IPS-NIHi11 (cell line): ENCODE measurements at regions not wholly inside any gene's neighbourhood (a gene's known extent, or its start where the extent isn't known, plus 50 kb on each side); places are given as distances from the start of the nearest gene placed in this dataset.
"Not testable (repeated sequence)": the region's sequence is repeated elsewhere in the genome, so short reads cannot be mapped to it uniquely, and the experiment has no call there.

Experiments
- DNase-seq: peaks from one replicate; pipeline ENCODE4 v3.0.0; 2012; ENCODE audit warnings: mixed read lengths, low spot score

DNA sequence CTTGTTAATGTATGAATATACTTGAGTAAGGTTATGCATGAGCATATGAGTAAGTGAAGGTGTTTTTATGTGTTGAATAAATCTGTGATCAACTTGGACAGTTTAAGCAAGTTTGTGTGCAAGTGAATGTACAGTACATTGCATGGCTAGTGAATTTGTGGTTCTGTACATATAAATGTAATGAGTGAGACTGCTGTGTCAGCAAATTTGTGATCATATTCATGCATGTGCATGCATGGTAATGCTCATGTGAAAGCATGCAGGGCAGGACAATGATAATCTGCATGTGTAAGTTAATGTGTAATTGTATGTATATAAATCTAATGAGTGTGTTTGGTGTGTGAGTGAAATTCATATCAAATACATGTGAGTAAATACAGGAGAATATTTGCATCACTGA, 188.5 kb downstream of the PWWP3B start:
- DNase-seq, result no peak

- DNase-seq, result no peak
These were observed 195.1 kb downstream of the PWWP3B start for GRCh38 chrX:106363214-106363613.

DNA sequence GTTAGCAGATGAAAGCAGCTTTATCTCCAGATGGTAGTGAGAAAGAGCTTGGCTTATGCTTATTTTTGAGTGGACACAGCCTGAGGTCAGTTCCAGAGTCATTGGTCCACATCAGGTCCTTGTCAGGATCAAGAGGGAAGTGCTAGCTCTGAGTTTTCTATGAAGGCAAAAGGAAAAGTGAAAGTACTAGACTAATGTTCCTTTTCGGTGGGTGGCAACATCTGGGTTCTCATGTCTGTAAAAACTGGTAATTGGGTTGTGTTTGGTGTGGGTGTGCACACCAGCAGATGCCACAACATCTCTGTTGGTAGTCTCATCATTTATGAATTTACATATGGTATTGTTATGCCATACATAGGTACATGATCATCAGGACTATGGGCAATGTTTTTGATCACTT, 210.5 kb downstream of the PWWP3B start:
- DNase-seq, result no peak

- DNase-seq, result no peak
These were observed 220.4 kb upstream of the RADX start for GRCh38 chrX:106391284-106391911.

DNA sequence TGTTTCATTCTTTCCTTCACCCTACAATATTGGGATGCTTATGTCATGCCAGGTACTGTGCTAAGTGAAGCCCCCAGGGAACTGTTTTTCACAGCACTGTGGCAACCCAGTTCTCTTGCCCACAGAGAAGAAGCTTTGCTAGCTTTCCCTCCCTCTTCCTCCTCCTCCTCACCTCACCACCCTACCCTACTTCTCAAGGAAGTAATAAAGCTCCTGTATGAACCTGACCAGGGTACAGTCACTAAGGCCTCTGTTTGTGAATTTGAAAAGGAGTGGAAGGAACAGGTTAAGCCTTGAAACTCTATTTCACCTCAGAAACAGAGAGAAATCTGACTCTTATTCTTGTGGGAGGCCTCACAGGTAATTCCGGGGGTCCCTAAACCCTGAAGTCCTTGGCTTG, 219.4 kb upstream of the RADX start:
- no peak for DNase-seq

GRCh38 chrX:106397788-106398538, 213.8 kb upstream of the RADX start:
- DNase-seq, result peak; percentile 20

DNA sequence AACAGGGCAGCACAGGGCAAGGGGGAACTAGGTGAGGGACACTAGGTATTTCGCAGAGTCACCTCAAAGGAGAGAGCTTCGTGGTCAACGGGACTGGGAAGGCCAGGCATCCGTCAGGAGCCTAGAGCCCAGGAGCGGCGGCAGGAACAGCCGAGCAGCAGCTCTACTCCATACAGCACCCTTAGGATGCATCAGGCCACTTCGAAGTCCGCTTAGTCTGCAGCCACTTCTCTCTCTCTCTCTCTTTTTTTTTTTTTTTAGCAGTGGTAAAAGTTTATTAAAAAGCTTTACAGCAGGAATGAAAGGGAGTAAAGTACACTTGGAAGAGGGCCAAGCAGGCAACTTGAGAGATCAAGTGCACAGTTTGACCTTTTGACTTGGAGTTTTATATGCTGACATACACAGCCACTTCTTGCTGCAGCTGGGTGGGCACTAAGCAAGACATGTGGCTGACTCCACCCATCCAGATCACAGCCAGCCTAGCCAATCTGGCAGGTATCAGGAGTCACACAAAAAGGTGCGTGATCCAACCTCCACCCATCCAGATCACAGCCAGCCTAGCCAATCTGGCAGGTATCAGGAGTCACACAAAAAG, 209.7 kb upstream of the RADX start:
- no peak for DNase-seq

GRCh38 chrX:106404512-106404911, 207.3 kb upstream of the RADX start:
- peak; percentile 23 for DNase-seq

DNA sequence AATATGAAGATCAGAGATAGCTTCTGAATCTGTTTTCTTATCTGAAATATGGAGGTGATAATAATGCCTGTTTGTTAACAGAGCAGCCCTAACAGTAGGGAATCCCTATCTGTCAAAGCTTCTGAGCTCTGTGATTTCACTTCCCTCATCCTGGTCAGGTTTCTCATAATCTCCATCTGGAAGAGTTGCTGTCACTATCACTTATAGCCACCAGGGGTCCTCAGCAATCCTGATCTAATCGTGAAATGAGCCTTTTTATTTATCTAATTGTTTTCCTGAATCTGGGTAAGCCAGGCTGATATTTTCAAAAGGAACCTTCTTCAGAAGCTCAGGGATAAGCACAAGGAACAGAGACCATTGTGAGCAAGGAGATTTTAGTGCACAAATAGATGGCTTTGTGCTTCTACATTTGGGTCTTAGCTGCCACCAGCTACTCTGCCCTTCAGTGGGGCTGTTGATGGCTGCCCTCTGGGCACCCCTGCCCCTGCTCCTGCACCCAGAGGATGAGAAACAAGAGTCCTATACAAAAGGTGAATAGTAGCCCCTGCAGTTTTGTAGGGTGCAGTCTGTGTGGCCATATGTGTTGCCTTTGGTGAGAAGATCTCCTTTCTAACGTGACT, 196.4 kb upstream of the RADX start:
- DNase-seq, result peak; percentile 14

GRCh38 chrX:106436691-106437090, 175.1 kb upstream of the RADX start:
- no peak for DNase-seq

- DNase-seq, result peak; percentile 5
These were observed 174.4 kb upstream of the RADX start for GRCh38 chrX:106437407-106437806.

- no peak for DNase-seq
These were observed 161.4 kb upstream of the RADX start for GRCh38 chrX:106450405-106450804.

DNA sequence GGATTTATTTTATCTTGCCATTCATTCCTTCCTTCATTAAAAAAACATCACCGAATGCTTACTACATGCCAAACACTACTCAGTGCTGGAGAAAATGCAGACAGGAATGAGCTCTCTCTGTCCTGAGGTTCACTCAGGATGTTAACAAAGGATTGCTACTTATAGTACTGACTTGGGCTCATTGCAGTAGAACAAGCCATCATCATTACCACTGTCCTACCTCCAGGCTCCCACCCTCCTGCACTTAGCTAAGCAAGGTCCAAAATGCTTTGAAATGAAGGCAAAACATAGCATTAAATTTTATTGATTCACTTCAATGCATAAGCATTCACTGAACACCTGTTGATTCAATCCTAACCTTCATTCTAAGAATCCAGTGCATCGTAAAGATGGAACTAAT, 159.8 kb upstream of the RADX start:
- no peak for DNase-seq

- no peak for DNase-seq
These were observed 156.8 kb upstream of the RADX start for GRCh38 chrX:106454991-106455390.

GRCh38 chrX:106457802-106458201, 154.0 kb upstream of the RADX start:
- DNase-seq, result no peak

DNA sequence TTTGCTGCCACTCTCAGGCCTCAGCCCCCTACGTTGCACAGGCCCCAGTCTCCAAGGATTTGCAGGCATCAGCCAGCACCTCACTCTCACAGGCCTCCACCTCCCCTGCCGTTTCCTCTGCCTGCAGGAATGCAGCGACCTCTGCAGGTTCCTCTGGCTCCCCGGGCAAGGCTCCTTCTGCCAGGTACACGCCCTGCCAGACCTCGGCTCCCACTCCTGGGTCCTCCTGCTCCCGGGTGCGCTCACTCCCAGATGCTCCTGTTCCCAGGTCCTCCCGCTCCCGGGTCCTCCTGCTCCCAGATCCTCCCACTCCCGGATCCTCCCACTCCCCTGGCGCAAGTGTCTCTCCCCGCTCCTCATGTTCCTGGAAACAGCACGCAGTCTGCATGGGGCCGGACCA, 144.4 kb upstream of the RADX start:
- DNase-seq, result peak; percentile 10

- DNase-seq, result no peak
These were observed 143.8 kb upstream of the RADX start for GRCh38 chrX:106467943-106468342.

DNA sequence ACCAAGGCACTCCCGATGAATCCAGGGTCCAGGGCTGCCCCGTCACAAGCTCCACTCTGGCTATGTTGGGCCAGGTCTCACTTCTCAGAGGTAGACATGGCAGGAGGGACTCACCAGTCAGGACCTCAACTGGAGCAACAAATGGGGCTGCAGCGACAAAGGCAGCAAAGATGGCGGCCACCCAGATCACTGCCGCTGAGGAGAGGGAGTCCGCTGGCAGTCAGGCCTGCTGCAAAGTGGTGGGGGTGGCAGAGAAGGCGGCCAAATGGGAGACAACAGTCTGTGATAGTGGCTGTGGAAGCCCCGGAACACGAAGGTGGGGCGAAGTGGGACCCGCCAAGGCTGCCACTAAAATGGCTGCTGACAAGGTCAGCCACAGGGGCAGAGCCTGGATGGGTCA, 143.3 kb upstream of the RADX start:
- DNase-seq, result no peak

GRCh38 chrX:106479920-106480319, 131.9 kb upstream of the RADX start:
- no peak for DNase-seq

- peak; percentile 47 for DNase-seq
These were observed 130.4 kb upstream of the RADX start for GRCh38 chrX:106481341-106481740.

DNA sequence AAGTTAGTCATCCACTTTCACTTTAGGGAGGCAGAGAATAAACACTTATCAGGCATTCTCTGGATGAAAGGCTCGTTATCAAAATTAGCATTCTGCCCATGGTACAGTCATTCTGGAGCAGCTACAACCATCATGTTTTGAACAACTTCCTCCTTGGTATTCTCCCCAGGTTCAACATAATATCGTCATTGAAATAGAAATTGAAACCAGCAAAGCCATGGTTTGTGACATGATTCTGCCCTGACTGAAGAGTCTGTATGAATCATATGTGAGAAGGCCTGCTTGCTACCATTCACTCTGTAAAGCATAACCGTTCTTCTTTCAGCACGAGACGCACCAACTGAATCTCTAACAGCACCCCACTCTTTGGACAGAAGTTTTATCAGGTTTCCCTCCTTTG, 127.5 kb upstream of the RADX start:
- no peak for DNase-seq

DNA sequence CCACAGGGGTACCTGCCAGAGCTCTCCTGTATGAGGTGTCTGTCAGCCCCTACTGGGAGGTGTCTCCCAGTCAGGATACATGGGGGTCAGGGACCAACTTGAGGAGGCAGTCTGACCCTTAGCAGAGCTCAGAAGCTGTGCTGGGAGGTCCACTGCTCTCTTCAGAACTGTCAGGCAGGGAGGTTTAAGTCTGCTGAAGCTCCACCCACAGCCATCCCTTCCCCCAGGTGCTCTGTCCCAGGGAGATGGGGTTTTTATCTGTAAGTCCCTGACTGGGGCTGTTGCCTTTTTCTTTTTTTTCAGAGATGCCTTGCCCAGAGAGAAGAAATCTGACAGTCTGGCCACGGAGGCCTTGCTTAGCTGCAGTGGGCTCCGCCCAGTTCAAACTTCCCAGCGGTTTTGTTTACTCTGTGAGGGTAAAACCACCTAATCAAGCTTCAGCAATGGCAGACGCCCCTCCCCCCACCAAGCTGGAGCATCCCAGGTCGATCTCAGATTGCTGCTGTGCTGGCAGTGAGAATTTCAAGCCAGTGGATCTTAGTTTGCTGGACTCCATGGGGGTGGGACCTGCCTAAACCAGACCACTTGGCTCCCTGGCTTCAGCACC, 118.5 kb upstream of the RADX start:
- not testable (repeated sequence) for DNase-seq

DNA sequence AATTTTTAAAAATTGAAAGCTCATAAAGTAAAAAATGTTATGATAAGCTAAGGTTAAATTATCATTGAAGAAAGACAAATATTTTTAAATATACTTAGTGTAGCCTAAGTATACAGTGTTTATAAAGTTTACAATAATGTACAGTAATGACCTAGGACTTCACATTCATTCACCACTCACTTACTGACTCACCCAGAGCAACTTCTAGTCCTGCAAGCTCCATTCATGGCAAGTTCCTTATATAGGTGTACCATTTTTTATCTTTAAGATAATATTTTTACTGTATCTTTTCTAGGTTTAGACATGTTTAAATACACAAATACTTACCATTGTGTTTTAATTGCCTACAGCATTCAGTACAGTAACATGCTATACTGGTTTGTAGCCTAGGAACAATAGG, 112.3 kb upstream of the RADX start:
- no peak for DNase-seq
